IgD-negative memory B cell (primary cell): ENCODE measurements at regions not wholly inside any gene's neighbourhood (a gene's known extent, or its start where the extent isn't known, plus 50 kb on each side); places are given as distances from the start of the nearest gene placed in this dataset.

Source experiments
- H3K27ac Mint-ChIP-seq, 3 donors: one replicate each; pipeline ENCODE4 v1.8.0; 2020 to 2022; ENCODE audit warnings: mild to moderate bottlenecking in 3 of 3, mixed read lengths in 3 of 3, moderate library complexity in 1 of 3
- H3K27me3 Mint-ChIP-seq: one replicate; pipeline ENCODE4 v1.8.0; 2021; ENCODE audit warnings: mixed read lengths
- H3K36me3 Mint-ChIP-seq: one replicate; pipeline ENCODE4 v1.8.0; 2020; ENCODE audit warnings: mild to moderate bottlenecking, mixed read lengths
- H3K4me1 Mint-ChIP-seq, 3 donors: one replicate each; pipeline ENCODE4 v1.8.0; 2020 to 2022; ENCODE audit warnings: mixed read lengths in 3 of 3, mild to moderate bottlenecking in 1 of 3
- H3K4me3 Mint-ChIP-seq, 4 donors: one replicate each; pipeline ENCODE4 v1.8.0; 2020 to 2022; ENCODE audit warnings: mild to moderate bottlenecking in 4 of 4, mixed read lengths in 4 of 4, moderate library complexity in 3 of 4
- H3K9me3 Mint-ChIP-seq, 3 donors: one replicate each; pipeline ENCODE4 v1.8.0; 2020 to 2021; ENCODE audit warnings: mixed read lengths in 3 of 3, mild to moderate bottlenecking in 1 of 3

- H3K27ac Mint-ChIP-seq: no peak overlapping the region
- no peak overlapping the region for H3K4me3 Mint-ChIP-seq
- peaks cover 4 to 16% (median 6%) of the 10 kb centered on the region in 3 donors for H3K9me3 Mint-ChIP-seq
- no peaks in the 10 kb centered on the region for H3K4me1 Mint-ChIP-seq
- H3K27me3 Mint-ChIP-seq: no peaks in the 10 kb centered on the region
- H3K36me3 Mint-ChIP-seq: no peaks in the 10 kb centered on the region
Observed at GRCh38 chr7:145313551-145313950, 477.7 kb upstream of the TPK1 start.

- Mint-ChIP-seq H3K4me3 (no peak overlapping the region), H3K36me3 (no peaks in the 10 kb centered on the region), H3K4me1 (no peaks in the 10 kb centered on the region), H3K27ac (no peak overlapping the region), H3K9me3 (peaks cover 0 to 4% (median 0%) of the 10 kb centered on the region in 3 donors), H3K27me3 (no peaks in the 10 kb centered on the region)
Observed at GRCh38 chr7:145293754-145294153, 457.9 kb upstream of the TPK1 start.

DNA sequence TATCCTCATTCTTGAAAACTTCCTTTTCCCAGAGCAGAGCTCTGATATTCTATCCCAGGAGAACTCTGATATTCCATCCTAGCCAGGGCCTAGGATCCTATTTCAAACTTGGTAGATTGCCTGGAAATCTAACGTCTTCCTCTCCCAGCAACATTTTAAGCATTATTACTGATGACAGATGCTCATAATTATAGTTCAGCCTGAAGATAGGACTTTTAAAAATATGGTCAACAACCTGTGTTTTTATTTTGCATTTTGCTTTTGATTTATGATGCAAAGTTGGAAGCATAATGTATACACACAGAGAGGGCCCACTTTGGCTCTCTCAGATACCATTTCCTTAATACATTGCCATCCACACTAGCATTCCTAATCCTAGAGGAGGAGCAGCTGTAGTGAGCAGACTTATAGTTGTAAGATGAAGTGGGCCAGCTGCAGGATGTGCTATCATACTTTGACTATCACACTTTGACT, 457.4 kb upstream of the TPK1 start:
- H3K4me3 Mint-ChIP-seq: no peak overlapping the region
- no peaks in the 10 kb centered on the region for H3K36me3 Mint-ChIP-seq
- peaks cover 0 to 3% (median 0%) of the 10 kb centered on the region in 3 donors for H3K9me3 Mint-ChIP-seq
- no peaks in the 10 kb centered on the region for H3K27me3 Mint-ChIP-seq
- H3K4me1 Mint-ChIP-seq: no peaks in the 10 kb centered on the region
- no peak overlapping the region for H3K27ac Mint-ChIP-seq

DNA sequence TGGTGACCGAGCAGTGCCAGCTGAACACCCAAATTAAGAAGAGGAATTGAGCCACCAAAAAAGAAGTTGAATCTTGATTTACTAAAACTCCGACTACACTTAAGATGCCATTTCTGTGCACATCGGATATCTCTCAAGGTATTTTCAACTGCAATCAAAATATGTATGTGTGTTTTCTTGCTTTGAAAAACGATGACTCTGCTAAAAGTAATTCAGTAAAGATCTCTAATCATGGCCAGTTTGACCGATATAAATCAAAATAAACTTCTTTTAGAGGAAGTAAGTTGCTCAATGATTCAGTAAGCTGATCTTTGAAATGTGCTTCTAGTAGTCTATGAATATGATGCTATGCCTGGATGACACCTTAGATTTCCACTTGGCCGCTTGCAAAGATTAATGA, 453.5 kb upstream of the TPK1 start:
- H3K27ac Mint-ChIP-seq: no peak overlapping the region
- H3K36me3 Mint-ChIP-seq: no peaks in the 10 kb centered on the region
- no peaks in the 10 kb centered on the region for H3K4me1 Mint-ChIP-seq
- peaks cover 1 to 3% (median 2%) of the 10 kb centered on the region in 3 donors for H3K9me3 Mint-ChIP-seq
- H3K27me3 Mint-ChIP-seq: no peaks in the 10 kb centered on the region
- no peak overlapping the region for H3K4me3 Mint-ChIP-seq

DNA sequence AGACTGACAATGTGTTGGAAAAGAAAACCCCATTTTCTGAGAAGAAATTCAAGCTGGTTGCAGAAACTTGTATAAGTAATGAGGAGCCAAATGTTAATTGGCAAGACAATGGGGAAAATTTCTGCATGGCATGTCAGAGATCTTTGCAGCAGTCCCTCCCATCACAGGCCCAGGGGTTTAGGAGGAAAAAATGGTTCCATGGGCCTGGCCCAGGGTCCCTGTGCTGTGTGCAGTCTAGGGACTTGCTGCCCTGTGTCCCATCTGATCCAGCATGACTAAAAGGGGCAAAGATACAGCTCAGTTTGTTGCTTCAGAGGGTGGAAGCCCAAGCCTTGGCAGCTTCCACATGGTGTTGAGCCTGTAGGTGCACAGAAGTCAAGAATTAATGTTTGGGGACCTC, 440.3 kb upstream of the TPK1 start:
- H3K36me3 Mint-ChIP-seq: no peaks in the 10 kb centered on the region
- no peak overlapping the region for H3K27ac Mint-ChIP-seq
- no peaks in the 10 kb centered on the region for H3K4me1 Mint-ChIP-seq
- no peak overlapping the region for H3K4me3 Mint-ChIP-seq
- H3K9me3 Mint-ChIP-seq: peaks cover 6 to 23% (median 10%) of the 10 kb centered on the region in 3 donors
- H3K27me3 Mint-ChIP-seq: no peaks in the 10 kb centered on the region

GRCh38 chr7:145269418-145270161, 433.7 kb upstream of the TPK1 start:
- H3K27me3 Mint-ChIP-seq: no peaks in the 10 kb centered on the region
- H3K4me1 Mint-ChIP-seq: no peaks in the 10 kb centered on the region
- H3K36me3 Mint-ChIP-seq: no peaks in the 10 kb centered on the region
- H3K4me3 Mint-ChIP-seq: no peak overlapping the region
- peaks cover 0 to 7% (median 2%) of the 10 kb centered on the region in 3 donors for H3K9me3 Mint-ChIP-seq
- H3K27ac Mint-ChIP-seq: no peak overlapping the region

GRCh38 chr7:145265180-145265579, 429.3 kb upstream of the TPK1 start:
- Mint-ChIP-seq H3K27me3 (no peaks in the 10 kb centered on the region), H3K4me3 (no peak overlapping the region), H3K36me3 (no peaks in the 10 kb centered on the region), H3K27ac (no peak overlapping the region), H3K9me3 (peaks cover 0 to 3% (median 2%) of the 10 kb centered on the region in 3 donors), H3K4me1 (no peaks in the 10 kb centered on the region)

GRCh38 chr7:145263886-145264285, 428.0 kb upstream of the TPK1 start:
- H3K4me1 Mint-ChIP-seq: no peaks in the 10 kb centered on the region
- no peaks in the 10 kb centered on the region for H3K27me3 Mint-ChIP-seq
- no peaks in the 10 kb centered on the region for H3K36me3 Mint-ChIP-seq
- H3K27ac Mint-ChIP-seq: no peak overlapping the region
- H3K4me3 Mint-ChIP-seq: no peak overlapping the region
- H3K9me3 Mint-ChIP-seq: peaks cover 2 to 9% (median 4%) of the 10 kb centered on the region in 3 donors

- Mint-ChIP-seq H3K4me1 (no peaks in the 10 kb centered on the region), H3K36me3 (peaks cover 2% of the 10 kb centered on the region), H3K9me3 (peaks cover 2 to 5% (median 3%) of the 10 kb centered on the region in 3 donors), H3K4me3 (no peak overlapping the region), H3K27me3 (no peaks in the 10 kb centered on the region), H3K27ac (no peak overlapping the region)
Observed at GRCh38 chr7:145252031-145252430, 416.2 kb upstream of the TPK1 start.

DNA sequence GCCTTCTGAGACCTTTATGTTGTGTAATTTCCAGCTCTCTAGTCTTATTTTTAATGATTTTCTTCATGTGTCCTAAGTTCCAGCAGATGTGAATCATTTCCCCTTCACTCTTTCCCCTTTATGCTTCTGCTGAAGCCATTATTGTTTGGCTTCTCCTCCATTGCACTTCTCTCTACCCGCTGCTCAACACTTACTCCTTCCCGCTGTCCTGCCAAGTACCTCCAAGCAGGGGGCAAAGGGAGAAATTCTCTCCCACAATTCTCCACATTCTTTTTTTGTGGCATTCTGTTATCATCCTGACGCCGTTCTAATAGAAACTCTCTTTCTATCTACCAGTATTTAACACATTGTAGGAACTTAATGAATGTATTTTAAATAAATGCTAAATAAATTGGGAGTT, 388.9 kb upstream of the TPK1 start:
- Mint-ChIP-seq H3K4me3 (no peak overlapping the region), H3K9me3 (peaks cover 0 to 9% (median 4%) of the 10 kb centered on the region in 3 donors), H3K27me3 (no peaks in the 10 kb centered on the region), H3K27ac (peak overlapping the region in 1 of 3 donors; percentile 16), H3K36me3 (no peaks in the 10 kb centered on the region), H3K4me1 (no peaks in the 10 kb centered on the region)

DNA sequence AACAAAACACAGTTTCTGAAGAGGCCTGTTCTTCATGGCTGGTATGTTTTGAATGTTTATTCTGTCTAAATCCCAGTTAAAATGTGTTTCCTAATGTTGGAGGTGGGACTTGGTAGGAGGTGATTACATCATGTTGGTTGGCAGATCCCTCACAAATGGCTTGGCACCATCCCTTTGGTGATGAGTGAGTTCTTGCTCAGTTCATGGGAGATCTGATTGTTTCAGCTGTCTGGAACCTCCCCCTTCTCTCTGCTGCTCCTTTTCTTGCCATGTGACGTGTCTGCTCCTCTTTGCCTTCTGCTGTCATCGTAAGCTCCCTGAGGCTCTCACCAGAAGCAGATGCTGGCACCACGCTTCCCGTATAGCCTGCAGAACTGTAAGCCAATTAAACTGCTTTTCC, 383.6 kb upstream of the TPK1 start:
- no peaks in the 10 kb centered on the region for H3K27me3 Mint-ChIP-seq
- no peaks in the 10 kb centered on the region for H3K36me3 Mint-ChIP-seq
- no peak overlapping the region for H3K27ac Mint-ChIP-seq
- H3K4me3 Mint-ChIP-seq: no peak overlapping the region
- H3K4me1 Mint-ChIP-seq: no peaks in the 10 kb centered on the region
- peaks cover 0 to 8% (median 8%) of the 10 kb centered on the region in 3 donors for H3K9me3 Mint-ChIP-seq

DNA sequence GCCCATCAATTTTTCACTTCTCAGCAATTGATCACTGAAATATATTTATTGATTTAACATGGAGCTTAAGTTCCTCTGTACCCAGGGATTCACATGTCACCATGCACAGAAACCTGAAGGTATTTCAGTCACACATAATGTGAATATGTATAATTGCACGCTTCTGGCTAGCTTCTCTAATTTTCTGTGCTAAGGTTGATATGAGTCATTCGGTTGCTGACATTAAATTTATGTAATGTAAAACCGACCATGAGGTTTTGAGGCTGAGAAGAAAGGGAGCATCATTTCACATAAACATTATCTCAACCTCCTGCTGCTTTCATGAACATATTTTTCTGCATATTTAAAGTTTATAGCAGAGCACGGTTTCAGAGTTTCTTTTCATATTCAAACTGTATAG, 381.0 kb upstream of the TPK1 start:
- Mint-ChIP-seq H3K4me3 (no peak overlapping the region), H3K27me3 (no peaks in the 10 kb centered on the region), H3K9me3 (peaks cover 0 to 5% (median 4%) of the 10 kb centered on the region in 3 donors), H3K4me1 (no peaks in the 10 kb centered on the region), H3K27ac (no peak overlapping the region), H3K36me3 (no peaks in the 10 kb centered on the region)

DNA sequence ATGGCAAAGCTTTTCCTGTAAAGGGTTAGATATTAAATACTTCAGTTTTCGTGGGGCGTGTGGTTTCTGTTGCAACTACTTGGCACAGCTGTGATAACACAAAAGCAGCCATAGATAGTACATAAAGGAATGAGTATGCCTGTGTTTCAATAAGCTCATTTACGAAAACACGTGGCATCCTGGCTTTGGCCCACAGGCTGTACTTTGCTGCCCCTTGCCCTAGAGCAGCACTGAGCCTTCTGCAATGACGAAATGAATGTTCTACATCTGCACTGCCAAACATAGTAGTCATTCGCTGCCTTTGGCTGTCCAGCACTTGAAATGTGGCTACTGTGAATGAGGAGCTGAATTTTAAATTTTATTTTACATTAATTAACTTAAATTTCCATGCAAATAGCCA, 376.2 kb upstream of the TPK1 start:
- Mint-ChIP-seq H3K4me3 (no peak overlapping the region), H3K4me1 (no peaks in the 10 kb centered on the region), H3K27ac (no peak overlapping the region), H3K9me3 (peaks cover 0 to 4% (median 3%) of the 10 kb centered on the region in 3 donors), H3K36me3 (no peaks in the 10 kb centered on the region), H3K27me3 (no peaks in the 10 kb centered on the region)

- Mint-ChIP-seq H3K9me3 (peaks cover 0 to 4% (median 3%) of the 10 kb centered on the region in 3 donors), H3K4me3 (no peak overlapping the region), H3K4me1 (no peaks in the 10 kb centered on the region), H3K27me3 (no peaks in the 10 kb centered on the region), H3K36me3 (no peaks in the 10 kb centered on the region), H3K27ac (no peak overlapping the region)
Observed at GRCh38 chr7:145211211-145211610, 375.4 kb upstream of the TPK1 start.

- Mint-ChIP-seq H3K9me3 (peaks cover 0 to 3% (median 0%) of the 10 kb centered on the region in 3 donors), H3K4me3 (no peak overlapping the region), H3K4me1 (no peaks in the 10 kb centered on the region), H3K36me3 (no peaks in the 10 kb centered on the region), H3K27me3 (peaks cover 1% of the 10 kb centered on the region), H3K27ac (no peak overlapping the region)
Observed at GRCh38 chr7:145193951-145194350, 358.1 kb upstream of the TPK1 start.

GRCh38 chr7:145184956-145185355, 349.1 kb upstream of the TPK1 start:
- no peak overlapping the region for H3K27ac Mint-ChIP-seq
- peaks cover 0 to 4% (median 3%) of the 10 kb centered on the region in 3 donors for H3K9me3 Mint-ChIP-seq
- no peaks in the 10 kb centered on the region for H3K4me1 Mint-ChIP-seq
- no peaks in the 10 kb centered on the region for H3K36me3 Mint-ChIP-seq
- peaks cover under 1% of the 10 kb centered on the region for H3K27me3 Mint-ChIP-seq
- no peak overlapping the region for H3K4me3 Mint-ChIP-seq
